ENCODE measurements at regions not wholly inside any gene's neighbourhood (a gene's known extent, or its start where the extent isn't known, plus 50 kb on each side); places are given as distances from the start of the nearest gene placed in this dataset.
"Not testable (repeated sequence)": the region's sequence is repeated elsewhere in the genome, so short reads cannot be mapped to it uniquely, and the experiment has no call there.

GRCh38 chrX:65451663-65452062 is 82.9 kb downstream of the LAS1L start:
- DNase-seq: peak; percentile 63
- TF ChIP-seq EZH2 (optimal IDR thresholded peaks at IDR 0.05; ENCODE audit: low read depth, low read length) (no peak), CTCF (IDR thresholded peaks at IDR 0.05; ENCODE audit: low read length) (peak; percentile 76), EZH2phosphoT487 (IDR thresholded peaks at IDR 0.05; ENCODE audit: low read length) (no peak)
- Histone ChIP-seq H2AFZ (ENCODE audit: low read length) (peak overlapping the region; percentile 59), H3K79me2 (ENCODE audit: low read length) (no peaks in the 10 kb centered on the region), H3F3A (ENCODE audit: insufficient read depth, low read length) (no peaks in the 10 kb centered on the region), H3K4me1 (ENCODE audit: low read length) (no peaks in the 10 kb centered on the region), H3K9me2 (replicated peaks; ENCODE audit: insufficient read depth, low read length) (no peaks in the 10 kb centered on the region), H3K27me3 (replicated peaks; ENCODE audit: insufficient read depth, low read length) (no peaks in the 10 kb centered on the region), H3K4me2 (ENCODE audit: low read depth, low read length) (peak overlapping the region; percentile 33; the same call in 1 of the 2 replicates), H3K4me3 (ENCODE audit: low read length) (no peak overlapping the region), H3K36me3 (replicated peaks; ENCODE audit: insufficient read depth, low read length) (no peaks in the 10 kb centered on the region), H3K9me3 (replicated peaks; ENCODE audit: insufficient read depth, low read length) (no peaks in the 10 kb centered on the region), H3K27ac (ENCODE audit: low read length) (no peak overlapping the region), H4K20me1 (ENCODE audit: insufficient read depth, low read length) (no peaks in the 10 kb centered on the region), H3K9ac (ENCODE audit: low read length) (no peak overlapping the region)

- no peaks in the 10 kb centered on the region for H3K9me3 ChIP-seq (replicated peaks; ENCODE audit: insufficient read depth, low read length)
- no peak for DNase-seq
- no peak for TF ChIP-seq EZH2 (optimal IDR thresholded peaks at IDR 0.05; ENCODE audit: low read depth, low read length)
- no peak for TF ChIP-seq EZH2phosphoT487 (IDR thresholded peaks at IDR 0.05; ENCODE audit: low read length)
- no peak for TF ChIP-seq CTCF (IDR thresholded peaks at IDR 0.05; ENCODE audit: low read length)
Observed at GRCh38 chrX:65420154-65420553, 114.4 kb downstream of the LAS1L start.

GRCh38 chrX:65407662-65408061 is 126.9 kb downstream of the LAS1L start:
- H3F3A ChIP-seq (ENCODE audit: insufficient read depth, low read length); H3K9ac ChIP-seq (ENCODE audit: low read length); H3K27me3 ChIP-seq (replicated peaks; ENCODE audit: insufficient read depth, low read length); H3K4me2 ChIP-seq (ENCODE audit: low read depth, low read length); H3K27ac ChIP-seq (ENCODE audit: low read length); H3K36me3 ChIP-seq (replicated peaks; ENCODE audit: insufficient read depth, low read length); H4K20me1 ChIP-seq (ENCODE audit: insufficient read depth, low read length); H3K9me3 ChIP-seq (replicated peaks; ENCODE audit: insufficient read depth, low read length); DNase-seq; H3K4me3 ChIP-seq (ENCODE audit: low read length); H3K79me2 ChIP-seq (ENCODE audit: low read length); H3K4me1 ChIP-seq (ENCODE audit: low read length); H3K9me2 ChIP-seq (replicated peaks; ENCODE audit: insufficient read depth, low read length); H2AFZ ChIP-seq (ENCODE audit: low read length): not testable (repeated sequence)

More at GRCh38 chrX:65420154-65420553, 114.4 kb downstream of the LAS1L start:
- Histone ChIP-seq H2AFZ (ENCODE audit: low read length) (no peak overlapping the region), H3K4me1 (ENCODE audit: low read length) (no peaks in the 10 kb centered on the region), H3K9ac (ENCODE audit: low read length) (no peak overlapping the region), H4K20me1 (ENCODE audit: insufficient read depth, low read length) (no peaks in the 10 kb centered on the region), H3K4me2 (ENCODE audit: low read depth, low read length) (no peak overlapping the region), H3K79me2 (ENCODE audit: low read length) (no peaks in the 10 kb centered on the region), H3K27me3 (replicated peaks; ENCODE audit: insufficient read depth, low read length) (no peaks in the 10 kb centered on the region), H3K9me2 (replicated peaks; ENCODE audit: insufficient read depth, low read length) (no peaks in the 10 kb centered on the region), H3F3A (ENCODE audit: insufficient read depth, low read length) (no peaks in the 10 kb centered on the region), H3K36me3 (replicated peaks; ENCODE audit: insufficient read depth, low read length) (no peaks in the 10 kb centered on the region), H3K4me3 (ENCODE audit: low read length) (no peak overlapping the region), H3K27ac (ENCODE audit: low read length) (no peak overlapping the region)

GRCh38 chrX:65407157-65407626 is 127.4 kb downstream of the LAS1L start:
- no peaks in the 10 kb centered on the region for H3K36me3 ChIP-seq (replicated peaks; ENCODE audit: insufficient read depth, low read length)
- H3F3A ChIP-seq (ENCODE audit: insufficient read depth, low read length): no peaks in the 10 kb centered on the region
- H3K9me3 ChIP-seq (replicated peaks; ENCODE audit: insufficient read depth, low read length): no peaks in the 10 kb centered on the region
- H4K20me1 ChIP-seq (ENCODE audit: insufficient read depth, low read length): no peaks in the 10 kb centered on the region
- no peaks in the 10 kb centered on the region for H3K4me1 ChIP-seq (ENCODE audit: low read length)
- no peaks in the 10 kb centered on the region for H3K9me2 ChIP-seq (replicated peaks; ENCODE audit: insufficient read depth, low read length)
- H3K79me2 ChIP-seq (ENCODE audit: low read length): no peaks in the 10 kb centered on the region
- no peak overlapping the region for H3K9ac ChIP-seq (ENCODE audit: low read length)
- H3K4me3 ChIP-seq (ENCODE audit: low read length): peak overlapping the region; percentile 34; the same call in 1 of the 2 replicates
- H3K27ac ChIP-seq (ENCODE audit: low read length): no peak overlapping the region
- H2AFZ ChIP-seq (ENCODE audit: low read length): no peak overlapping the region
- no peak overlapping the region for H3K4me2 ChIP-seq (ENCODE audit: low read depth, low read length)
- no peak for TF ChIP-seq EZH2phosphoT487 (IDR thresholded peaks at IDR 0.05; ENCODE audit: low read length)
- no peak for TF ChIP-seq CTCF (IDR thresholded peaks at IDR 0.05; ENCODE audit: low read length)
- TF ChIP-seq EZH2 (optimal IDR thresholded peaks at IDR 0.05; ENCODE audit: low read depth, low read length): no peak
- H3K27me3 ChIP-seq (replicated peaks; ENCODE audit: insufficient read depth, low read length): no peaks in the 10 kb centered on the region
- no peak for DNase-seq

Measured in MM.1S (cell line).